Mucosa of rectum (tissue), 2 donors: ENCODE measurements at regions not wholly inside any gene's neighbourhood (a gene's known extent, or its start where the extent isn't known, plus 50 kb on each side); places are given as distances from the start of the nearest gene placed in this dataset.

ENCODE experiments used
- H3K27ac ChIP-seq, 2 donors: one replicate each; pipeline ENCODE4 v1.7.0; 2013; ENCODE audit warnings: inconsistent platforms in 2 of 2, low read depth in 2 of 2, low read length in 2 of 2
- H3K27me3 ChIP-seq, 2 donors: one replicate each; pipeline ENCODE4 v1.7.0; 2013; ENCODE audit warnings: low read length in 2 of 2; ENCODE audit not compliant: control insufficient read depth in 2 of 2, insufficient read depth in 2 of 2
- H3K36me3 ChIP-seq, 2 donors: one replicate each; pipeline ENCODE4 v1.7.0; 2013; ENCODE audit warnings: low read length in 2 of 2; ENCODE audit not compliant: control insufficient read depth in 2 of 2, insufficient read depth in 2 of 2
- H3K4me1 ChIP-seq, 2 donors: one replicate each; pipeline ENCODE4 v1.7.0; 2013; ENCODE audit warnings: low read length in 2 of 2, mild to moderate bottlenecking in 1 of 2; ENCODE audit not compliant: control insufficient read depth in 2 of 2, insufficient read depth in 2 of 2
- H3K4me3 ChIP-seq, 2 donors: one replicate each; pipeline ENCODE4 v1.7.0; 2013; ENCODE audit warnings: low read length in 2 of 2
- H3K9ac ChIP-seq, 2 donors: one replicate each; pipeline ENCODE4 v1.7.0; 2013; ENCODE audit warnings: low read length in 2 of 2, low read depth in 1 of 2, mild to moderate bottlenecking in 1 of 2
- H3K9me3 ChIP-seq, 2 donors: one replicate each; pipeline ENCODE4 v1.7.0; 2013; ENCODE audit warnings: low read length in 2 of 2; ENCODE audit not compliant: control insufficient read depth in 2 of 2
- donor health status: healthy.
- donor health status: Normal muscosa, but diverticular disease.

- no peaks in the 10 kb centered on the region for H3K36me3 ChIP-seq
- H3K27me3 ChIP-seq = peaks cover 0 to 2% of the 10 kb centered on the region in 2 donors
- H3K9me3 ChIP-seq = no peaks in the 10 kb centered on the region
- H3K4me3 ChIP-seq = no peak overlapping the region
- no peak overlapping the region for H3K27ac ChIP-seq
- no peaks in the 10 kb centered on the region for H3K4me1 ChIP-seq
- no peak overlapping the region for H3K9ac ChIP-seq
Measured at GRCh38 chr10:113335592-113335991, 217.3 kb upstream of the HABP2 start.

DNA sequence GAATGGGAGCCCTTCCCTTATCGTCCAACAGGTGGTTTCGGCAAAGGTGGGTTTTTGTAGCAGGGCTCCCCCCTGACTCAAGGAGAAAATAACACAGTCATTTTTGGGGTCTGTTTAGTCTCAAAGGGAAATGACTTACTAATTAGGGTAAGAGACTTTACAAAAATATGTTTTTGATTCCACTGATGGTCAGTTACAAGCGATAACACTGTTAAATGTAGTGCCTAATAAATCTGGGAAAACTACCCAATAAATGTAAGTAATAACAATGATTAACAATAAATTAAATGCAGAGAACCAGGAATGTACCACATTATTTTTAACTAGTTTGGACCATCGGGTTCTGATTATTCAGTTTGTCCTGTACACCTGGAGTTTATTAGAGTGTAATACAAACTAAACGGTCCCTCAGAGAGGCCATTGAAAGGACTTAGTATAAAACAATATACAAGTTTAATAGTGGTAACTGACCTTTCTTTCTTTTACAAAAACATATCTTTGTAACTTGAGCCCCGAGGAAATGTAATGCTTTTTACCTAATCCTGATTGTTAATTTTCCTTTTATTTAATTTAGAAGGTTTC, 216.2 kb upstream of the HABP2 start:
- H3K9ac ChIP-seq = no peak overlapping the region
- no peak overlapping the region for H3K27ac ChIP-seq
- no peak overlapping the region for H3K4me3 ChIP-seq
- H3K27me3 ChIP-seq = peaks cover 0 to 2% of the 10 kb centered on the region in 2 donors
- H3K36me3 ChIP-seq = no peaks in the 10 kb centered on the region
- H3K9me3 ChIP-seq = no peaks in the 10 kb centered on the region
- no peaks in the 10 kb centered on the region for H3K4me1 ChIP-seq

DNA sequence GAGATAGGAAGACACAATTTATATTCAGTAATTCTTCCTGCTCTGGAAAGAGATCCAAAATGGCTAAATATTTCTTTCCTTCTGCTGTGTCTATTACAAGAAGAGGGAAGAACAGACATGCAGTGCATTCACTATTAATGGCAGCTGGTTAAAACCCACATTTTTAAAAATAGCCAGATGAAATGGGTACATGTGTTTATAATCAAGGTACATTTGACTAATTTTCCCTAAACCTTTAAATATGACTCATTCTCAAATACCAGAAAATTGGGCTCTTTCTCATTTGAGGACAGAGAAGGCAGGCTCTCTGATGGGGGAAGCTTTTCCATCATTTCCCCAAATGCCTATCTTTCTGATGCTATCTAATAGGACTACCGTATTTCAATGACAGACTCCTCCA, 215.7 kb upstream of the HABP2 start:
- Histone ChIP-seq H3K9me3 (no peaks in the 10 kb centered on the region), H3K9ac (no peak overlapping the region), H3K4me3 (no peak overlapping the region), H3K27me3 (peaks cover 0 to 2% of the 10 kb centered on the region in 2 donors), H3K36me3 (no peaks in the 10 kb centered on the region), H3K27ac (no peak overlapping the region), H3K4me1 (no peaks in the 10 kb centered on the region)

DNA sequence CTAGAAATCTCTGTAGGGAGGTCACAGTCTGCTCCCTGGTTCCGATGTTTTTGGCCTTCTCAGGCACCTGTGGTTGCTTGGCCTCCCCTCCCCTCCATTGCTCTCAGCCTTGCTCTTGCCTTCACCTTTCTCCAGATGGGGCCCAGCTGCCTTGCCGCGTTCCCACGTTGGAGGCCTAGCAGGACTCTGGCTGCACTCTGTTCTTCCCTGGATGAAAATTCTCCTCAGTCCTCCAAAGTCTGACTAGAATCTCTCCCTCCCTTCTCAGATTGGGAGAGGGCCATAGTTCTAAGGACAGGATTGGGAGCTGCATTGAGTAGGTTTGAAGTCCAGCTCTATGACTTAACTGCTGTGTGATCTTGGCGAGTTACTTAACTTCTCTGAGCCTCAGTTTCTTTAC, 213.7 kb upstream of the HABP2 start:
- no peaks in the 10 kb centered on the region for H3K9me3 ChIP-seq
- H3K4me1 ChIP-seq = no peaks in the 10 kb centered on the region
- no peak overlapping the region for H3K9ac ChIP-seq
- no peak overlapping the region for H3K4me3 ChIP-seq
- H3K27me3 ChIP-seq = peaks cover 0 to 2% of the 10 kb centered on the region in 2 donors
- no peak overlapping the region for H3K27ac ChIP-seq
- no peaks in the 10 kb centered on the region for H3K36me3 ChIP-seq

- H3K9me3 ChIP-seq = no peaks in the 10 kb centered on the region
- H3K4me3 ChIP-seq = no peak overlapping the region
- H3K27me3 ChIP-seq = no peaks in the 10 kb centered on the region
- no peaks in the 10 kb centered on the region for H3K36me3 ChIP-seq
- H3K27ac ChIP-seq = no peak overlapping the region
- H3K4me1 ChIP-seq = no peaks in the 10 kb centered on the region
- H3K9ac ChIP-seq = no peak overlapping the region
Measured at GRCh38 chr10:113340282-113340681, 212.6 kb upstream of the HABP2 start.

DNA sequence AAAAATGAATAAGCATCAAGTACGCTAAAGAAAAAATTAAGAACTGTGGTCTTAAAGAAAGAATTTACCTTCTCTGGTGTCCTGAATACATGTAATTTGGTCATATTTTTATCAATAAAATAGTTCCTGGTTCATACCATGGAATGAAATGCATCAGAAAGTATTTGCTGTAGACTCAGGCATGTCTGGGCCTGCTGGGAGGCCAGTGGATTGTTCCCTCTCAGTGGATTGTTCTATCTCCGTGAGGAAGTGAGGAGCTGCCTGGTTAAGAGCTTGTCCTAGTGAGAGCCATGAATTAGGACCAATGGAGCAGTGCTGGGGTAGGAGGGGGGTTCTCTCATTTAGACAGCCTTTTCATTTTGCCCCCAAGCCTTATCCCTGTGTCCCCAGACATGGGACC, 211.7 kb upstream of the HABP2 start:
- no peaks in the 10 kb centered on the region for H3K9me3 ChIP-seq
- no peak overlapping the region for H3K27ac ChIP-seq
- H3K27me3 ChIP-seq = no peaks in the 10 kb centered on the region
- no peak overlapping the region for H3K4me3 ChIP-seq
- no peak overlapping the region for H3K9ac ChIP-seq
- H3K36me3 ChIP-seq = no peaks in the 10 kb centered on the region
- H3K4me1 ChIP-seq = no peaks in the 10 kb centered on the region

GRCh38 chr10:113345826-113346624, 206.8 kb upstream of the HABP2 start:
- H3K9me3 ChIP-seq = no peaks in the 10 kb centered on the region
- no peak overlapping the region for H3K9ac ChIP-seq
- H3K4me1 ChIP-seq = no peaks in the 10 kb centered on the region
- H3K36me3 ChIP-seq = no peaks in the 10 kb centered on the region
- H3K4me3 ChIP-seq = no peak overlapping the region
- no peak overlapping the region for H3K27ac ChIP-seq
- H3K27me3 ChIP-seq = no peaks in the 10 kb centered on the region

DNA sequence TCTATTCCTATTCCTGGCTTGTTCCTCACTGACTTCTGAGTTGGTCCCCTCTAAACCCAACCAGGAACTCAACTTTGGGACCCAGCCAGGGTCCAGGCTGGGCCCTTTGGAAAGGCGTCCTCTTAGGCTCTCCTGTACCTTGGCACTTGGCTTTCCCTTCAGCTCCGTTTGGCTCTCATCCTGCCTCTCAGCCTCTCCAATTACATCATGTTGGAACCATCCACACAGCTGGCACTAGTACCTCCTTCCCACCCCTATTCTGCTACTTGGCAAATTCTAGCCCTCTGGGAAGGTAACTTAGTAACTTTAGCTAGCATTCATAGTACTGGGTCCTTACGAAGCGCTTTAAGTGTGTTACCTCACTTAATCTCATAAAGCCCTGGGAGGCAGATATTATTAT, 205.3 kb upstream of the HABP2 start:
- Histone ChIP-seq H3K4me1 (no peaks in the 10 kb centered on the region), H3K4me3 (no peak overlapping the region), H3K36me3 (no peaks in the 10 kb centered on the region), H3K27me3 (no peaks in the 10 kb centered on the region), H3K9me3 (no peaks in the 10 kb centered on the region), H3K9ac (no peak overlapping the region), H3K27ac (no peak overlapping the region)

DNA sequence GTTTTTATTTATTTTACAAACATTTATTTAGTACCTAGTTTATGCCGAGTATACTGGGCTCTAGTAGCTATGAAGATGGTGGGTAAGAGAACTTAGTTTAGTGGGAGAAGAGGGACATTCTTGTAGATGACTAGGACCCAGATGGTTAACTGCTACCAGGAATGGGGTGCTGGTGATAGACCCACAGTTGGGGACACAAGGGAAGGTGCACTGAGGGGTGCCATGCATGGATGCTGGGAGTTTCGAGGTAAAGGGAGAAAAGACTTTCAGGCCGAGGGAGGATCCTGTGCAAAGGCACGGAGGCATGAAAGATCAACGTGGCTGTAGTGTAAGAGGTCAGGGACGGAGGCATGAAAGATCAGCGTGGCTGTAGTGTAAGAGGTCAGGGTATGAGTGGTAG, 204.2 kb upstream of the HABP2 start:
- no peaks in the 10 kb centered on the region for H3K36me3 ChIP-seq
- no peaks in the 10 kb centered on the region for H3K27me3 ChIP-seq
- no peak overlapping the region for H3K27ac ChIP-seq
- H3K4me3 ChIP-seq = no peak overlapping the region
- H3K9ac ChIP-seq = no peak overlapping the region
- H3K4me1 ChIP-seq = no peaks in the 10 kb centered on the region
- no peaks in the 10 kb centered on the region for H3K9me3 ChIP-seq

DNA sequence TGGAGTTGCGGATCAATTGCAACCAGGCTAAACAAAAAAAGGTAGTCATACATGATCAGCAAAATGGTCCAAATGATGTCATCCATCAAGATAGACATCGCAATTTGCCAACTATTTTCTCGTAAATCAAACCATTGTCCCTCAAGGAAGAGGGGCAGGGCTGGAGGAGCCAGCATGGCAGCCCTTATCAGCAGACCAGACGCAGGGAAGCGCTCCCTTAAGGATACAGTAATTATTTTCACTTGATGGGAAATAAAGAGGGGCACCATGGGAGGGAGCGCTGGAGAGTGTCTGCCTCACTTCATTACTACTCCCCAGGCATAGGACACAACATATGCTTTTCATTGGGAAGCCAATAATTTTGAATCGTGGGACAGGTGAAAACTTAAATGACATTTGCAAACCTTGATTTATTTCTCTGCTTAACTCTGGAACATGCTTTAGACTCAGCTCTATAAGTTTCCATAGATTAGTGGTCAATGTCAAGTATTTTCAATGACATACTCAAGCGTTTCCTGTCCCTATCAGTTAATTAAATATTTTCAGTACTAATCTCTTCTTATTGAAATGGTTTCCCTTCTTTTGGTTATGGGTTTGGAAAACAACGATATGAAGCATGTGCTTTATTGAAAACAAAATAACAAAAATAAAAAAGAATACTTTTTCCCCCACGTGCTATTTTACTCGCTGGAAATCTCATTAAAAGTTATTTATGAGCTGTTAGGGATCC, 202.4 kb upstream of the HABP2 start:
- Histone ChIP-seq H3K4me1 (no peaks in the 10 kb centered on the region), H3K27me3 (no peaks in the 10 kb centered on the region), H3K36me3 (no peaks in the 10 kb centered on the region), H3K9ac (no peak overlapping the region), H3K9me3 (no peaks in the 10 kb centered on the region), H3K27ac (no peak overlapping the region), H3K4me3 (no peak overlapping the region)
